ENCODE measurements at regions not wholly inside any gene's neighbourhood (a gene's known extent, or its start where the extent isn't known, plus 50 kb on each side); places are given as distances from the start of the nearest gene placed in this dataset.

GRCh38 chr21:36642777-36643176 lies 56.1 kb upstream of the SIM2 start:
- H3F3A ChIP-seq (ENCODE audit: low read length, unreplicated experiment), result no peaks in the 10 kb centered on the region
- no peak for DNase-seq
- no peaks in the 10 kb centered on the region for H3K9me3 ChIP-seq (ENCODE audit: low read length)
- H2AFZ ChIP-seq (ENCODE audit: low read length), result no peak overlapping the region
- BruUV-seq (replicated peaks), result no TSS peak
- H4K20me1 ChIP-seq (ENCODE audit: low read length), result no peaks in the 10 kb centered on the region
- H3K9ac ChIP-seq (ENCODE audit: low read length), result no peak overlapping the region
- no peak for TF ChIP-seq EZH2phosphoT487 (IDR thresholded peaks at IDR 0.05; ENCODE audit: borderline replicate concordance, low read length)
- no peak for TF ChIP-seq EZH2 (IDR thresholded peaks at IDR 0.05; ENCODE audit: low read length, unreplicated experiment)
- no peak for TF ChIP-seq CTCF (conservative IDR thresholded peaks at IDR 0.05; ENCODE audit: low read depth, low read length)
- H3K27me3 ChIP-seq (ENCODE audit: low read length), result no peaks in the 10 kb centered on the region
- intact Hi-C loops (cut with micrococcal nuclease), result no loop called here
- CTCF ChIA-PET, result no interaction called here
- H3K27ac ChIP-seq (ENCODE audit: low read length), result no peak overlapping the region
- H3K4me1 ChIP-seq (ENCODE audit: insufficient read depth, low read length), result peaks cover 29% of the 10 kb centered on the region
- ATAC-seq, result no peak
- no peak overlapping the region for H3K4me2 ChIP-seq (ENCODE audit: low read length)
- H3K4me3 ChIP-seq (ENCODE audit: low read length), result no peak overlapping the region
- POLR2A ChIA-PET (ENCODE audit: unreplicated experiment), result interaction anchor here (0.5 kb wide), 1 partner anchor 68 kb away, joined by 3 read pairs; no protein-coding TSS in a partner anchor
- H3K79me2 ChIP-seq (ENCODE audit: low read length), result no peaks in the 10 kb centered on the region
- no peaks in the 10 kb centered on the region for H3K9me2 ChIP-seq (replicated peaks; ENCODE audit: low read length)
- H3K36me3 ChIP-seq (ENCODE audit: low read depth, low read length), result no peaks in the 10 kb centered on the region

- no peak for TF ChIP-seq EZH2 (IDR thresholded peaks at IDR 0.05; ENCODE audit: low read length, unreplicated experiment)
- TF ChIP-seq EZH2phosphoT487 (IDR thresholded peaks at IDR 0.05; ENCODE audit: borderline replicate concordance, low read length), result no peak
- no peak for TF ChIP-seq CTCF (conservative IDR thresholded peaks at IDR 0.05; ENCODE audit: low read depth, low read length)
- H3K4me1 ChIP-seq (ENCODE audit: insufficient read depth, low read length), result peaks cover 34% of the 10 kb centered on the region
- POLR2A ChIA-PET (ENCODE audit: unreplicated experiment), result interaction anchor here (0.6 kb wide), 1 partner anchor 334 kb away, joined by 3 read pairs; no protein-coding TSS in a partner anchor
- no peaks in the 10 kb centered on the region for H3K36me3 ChIP-seq (ENCODE audit: low read depth, low read length)
- H3K9me3 ChIP-seq (ENCODE audit: low read length), result no peaks in the 10 kb centered on the region
- no TSS peak for BruUV-seq (replicated peaks)
- H4K20me1 ChIP-seq (ENCODE audit: low read length), result no peaks in the 10 kb centered on the region
- H2AFZ ChIP-seq (ENCODE audit: low read length), result no peak overlapping the region
- CTCF ChIA-PET, result no interaction called here
- no peaks in the 10 kb centered on the region for H3F3A ChIP-seq (ENCODE audit: low read length, unreplicated experiment)
- H3K9me2 ChIP-seq (replicated peaks; ENCODE audit: low read length), result no peaks in the 10 kb centered on the region
- intact Hi-C loops (cut with micrococcal nuclease), result no loop called here
- H3K4me3 ChIP-seq (ENCODE audit: low read length), result no peak overlapping the region
- H3K79me2 ChIP-seq (ENCODE audit: low read length), result no peaks in the 10 kb centered on the region
- no peak overlapping the region for H3K9ac ChIP-seq (ENCODE audit: low read length)
- no peak overlapping the region for H3K27ac ChIP-seq (ENCODE audit: low read length)
- no peak overlapping the region for H3K4me2 ChIP-seq (ENCODE audit: low read length)
- DNase-seq, result peak; percentile 39
- no peaks in the 10 kb centered on the region for H3K27me3 ChIP-seq (ENCODE audit: low read length)
- ATAC-seq, result no peak
Measured at GRCh38 chr21:36643374-36644250, 55.3 kb upstream of the SIM2 start.

- BruUV-seq (replicated peaks), result no TSS peak
- ChIA-PET POLR2A (ENCODE audit: unreplicated experiment) (no interaction called here), CTCF (no interaction called here)
- TF ChIP-seq EZH2phosphoT487 (IDR thresholded peaks at IDR 0.05; ENCODE audit: borderline replicate concordance, low read length) (no peak), CTCF (conservative IDR thresholded peaks at IDR 0.05; ENCODE audit: low read depth, low read length) (no peak), EZH2 (IDR thresholded peaks at IDR 0.05; ENCODE audit: low read length, unreplicated experiment) (no peak)
- Histone ChIP-seq H3K27ac (ENCODE audit: low read length) (no peak overlapping the region), H4K20me1 (ENCODE audit: low read length) (no peaks in the 10 kb centered on the region), H3F3A (ENCODE audit: low read length, unreplicated experiment) (no peaks in the 10 kb centered on the region), H3K36me3 (ENCODE audit: low read depth, low read length) (no peaks in the 10 kb centered on the region), H3K9ac (ENCODE audit: low read length) (no peak overlapping the region), H3K4me1 (ENCODE audit: insufficient read depth, low read length) (peaks cover 16% of the 10 kb centered on the region), H3K4me3 (ENCODE audit: low read length) (no peak overlapping the region), H3K9me2 (replicated peaks; ENCODE audit: low read length) (no peaks in the 10 kb centered on the region), H3K9me3 (ENCODE audit: low read length) (no peaks in the 10 kb centered on the region), H3K4me2 (ENCODE audit: low read length) (no peak overlapping the region), H3K27me3 (ENCODE audit: low read length) (no peaks in the 10 kb centered on the region), H3K79me2 (ENCODE audit: low read length) (no peaks in the 10 kb centered on the region), H2AFZ (ENCODE audit: low read length) (no peak overlapping the region)
- intact Hi-C loops (cut with micrococcal nuclease), result no loop called here
- ATAC-seq (no peak), DNase-seq (no peak)
Measured at GRCh38 chr21:36646011-36646410, 52.9 kb upstream of the SIM2 start.
